ENCODE measurements at regions not wholly inside any gene's neighbourhood (a gene's known extent, or its start where the extent isn't known, plus 50 kb on each side); places are given as distances from the start of the nearest gene placed in this dataset.

DNA sequence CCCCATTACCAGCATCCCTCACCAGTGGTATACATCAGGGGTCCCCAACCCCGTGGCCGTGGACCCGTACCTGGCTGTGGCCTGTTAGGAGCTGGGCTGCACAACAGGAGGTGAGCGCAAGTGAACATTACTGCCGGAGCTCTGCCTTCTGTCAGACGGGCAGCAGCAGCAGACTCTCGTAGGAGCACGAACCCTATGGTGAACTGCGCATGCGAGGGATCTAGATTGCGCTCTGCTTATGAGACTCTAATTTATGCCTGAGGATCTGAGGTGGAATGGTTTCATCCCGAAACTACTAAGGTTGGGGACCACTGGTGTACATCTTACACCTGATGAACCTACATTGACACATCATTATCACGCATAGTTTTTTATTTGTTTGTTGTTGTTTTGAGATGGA lies 52.8 kb upstream of the DHX15 start:
- no peaks in the 10 kb centered on the region for H3K9me3 ChIP-seq
- H3K36me3 ChIP-seq (replicated peaks in 1 of 2; ENCODE audit: insufficient read depth in 1 of 2, low read depth in 2 of 2) = no peaks in the 10 kb centered on the region
- no peak overlapping the region for H3K4me3 ChIP-seq
- intact Hi-C loops (cut with DNase I) = no loop called here
- no peak for ATAC-seq
- no peak overlapping the region for H3K27ac ChIP-seq
- H3K4me1 ChIP-seq = no peaks in the 10 kb centered on the region
- no peaks in the 10 kb centered on the region for H3K27me3 ChIP-seq
- no peak for DNase-seq
- no peak for TF ChIP-seq POLR2A (IDR thresholded peaks at IDR 0.05)
- TF ChIP-seq, protein P1, sequence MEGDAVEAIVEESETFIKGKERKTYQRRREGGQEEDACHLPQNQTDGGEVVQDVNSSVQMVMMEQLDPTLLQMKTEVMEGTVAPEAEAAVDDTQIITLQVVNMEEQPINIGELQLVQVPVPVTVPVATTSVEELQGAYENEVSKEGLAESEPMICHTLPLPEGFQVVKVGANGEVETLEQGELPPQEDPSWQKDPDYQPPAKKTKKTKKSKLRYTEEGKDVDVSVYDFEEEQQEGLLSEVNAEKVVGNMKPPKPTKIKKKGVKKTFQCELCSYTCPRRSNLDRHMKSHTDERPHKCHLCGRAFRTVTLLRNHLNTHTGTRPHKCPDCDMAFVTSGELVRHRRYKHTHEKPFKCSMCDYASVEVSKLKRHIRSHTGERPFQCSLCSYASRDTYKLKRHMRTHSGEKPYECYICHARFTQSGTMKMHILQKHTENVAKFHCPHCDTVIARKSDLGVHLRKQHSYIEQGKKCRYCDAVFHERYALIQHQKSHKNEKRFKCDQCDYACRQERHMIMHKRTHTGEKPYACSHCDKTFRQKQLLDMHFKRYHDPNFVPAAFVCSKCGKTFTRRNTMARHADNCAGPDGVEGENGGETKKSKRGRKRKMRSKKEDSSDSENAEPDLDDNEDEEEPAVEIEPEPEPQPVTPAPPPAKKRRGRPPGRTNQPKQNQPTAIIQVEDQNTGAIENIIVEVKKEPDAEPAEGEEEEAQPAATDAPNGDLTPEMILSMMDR (IDR thresholded peaks at IDR 0.05) = no peak
- 87 to 89% methylated on average over 12 to 13 of the region's 13 CpGs for WGBS, 2 donors

GRCh38 chr4:24638396-24638875 lies 54.1 kb upstream of the DHX15 start:
- Histone ChIP-seq H3K27me3 (no peaks in the 10 kb centered on the region), H3K4me1 (peaks cover 3% of the 10 kb centered on the region), H3K27ac (no peak overlapping the region), H3K36me3 (replicated peaks in 1 of 2; ENCODE audit: insufficient read depth in 1 of 2, low read depth in 2 of 2) (no peaks in the 10 kb centered on the region), H3K9me3 (no peaks in the 10 kb centered on the region), H3K4me3 (no peak overlapping the region)
- intact Hi-C loops (cut with DNase I) = no loop called here
- no peak for DNase-seq
- 84 to 97% methylated on average over 1 of the region's 1 CpG for WGBS, 2 donors
- no peak for ATAC-seq
- TF ChIP-seq POLR2A (IDR thresholded peaks at IDR 0.05) = no peak
- TF ChIP-seq, protein P1 (IDR thresholded peaks at IDR 0.05) = no peak

GRCh38 chr4:24639714-24640113 lies 55.4 kb upstream of the DHX15 start:
- Histone ChIP-seq H3K9me3 (no peaks in the 10 kb centered on the region), H3K4me1 (peaks cover 3% of the 10 kb centered on the region), H3K36me3 (replicated peaks in 1 of 2; ENCODE audit: insufficient read depth in 1 of 2, low read depth in 2 of 2) (no peaks in the 10 kb centered on the region), H3K27me3 (no peaks in the 10 kb centered on the region), H3K27ac (no peak overlapping the region), H3K4me3 (no peak overlapping the region)
- no peak for TF ChIP-seq POLR2A (IDR thresholded peaks at IDR 0.05)
- TF ChIP-seq, protein P1 (IDR thresholded peaks at IDR 0.05) = no peak
- 84 to 86% methylated on average over 5 of the region's 5 CpGs for WGBS, 2 donors
- ATAC-seq (no peak), DNase-seq (no peak)
- intact Hi-C loops (cut with DNase I) = no loop called here

DNA sequence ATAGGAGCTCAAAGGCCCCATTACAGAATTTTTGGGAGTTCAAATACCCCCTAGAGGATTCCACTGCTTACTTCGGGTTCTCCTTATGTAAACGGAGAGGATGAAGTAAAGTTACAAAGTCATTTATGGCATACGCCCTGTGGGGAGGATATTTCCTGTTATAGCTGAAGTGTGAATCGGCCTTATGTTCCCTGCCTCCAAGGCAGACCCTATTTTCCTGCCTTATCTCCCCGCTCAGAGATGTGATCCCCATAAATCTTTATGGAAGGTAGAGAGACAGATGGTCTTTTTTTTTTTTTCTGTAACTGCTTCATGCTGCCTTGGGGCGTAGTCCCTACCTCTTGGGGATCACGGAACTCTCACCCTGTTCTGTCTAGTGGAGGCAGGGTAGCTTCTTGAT lies 56.0 kb upstream of the DHX15 start:
- no peaks in the 10 kb centered on the region for H3K9me3 ChIP-seq
- H3K4me1 ChIP-seq = peaks cover 3% of the 10 kb centered on the region
- ATAC-seq = no peak
- DNase-seq = no peak
- no peaks in the 10 kb centered on the region for H3K27me3 ChIP-seq
- TF ChIP-seq POLR2A (IDR thresholded peaks at IDR 0.05) = no peak
- TF ChIP-seq, protein P1 (IDR thresholded peaks at IDR 0.05) = no peak
- WGBS, 2 donors = 66 to 71% methylated on average over 7 of the region's 7 CpGs
- H3K27ac ChIP-seq = no peak overlapping the region
- H3K36me3 ChIP-seq (replicated peaks in 1 of 2; ENCODE audit: insufficient read depth in 1 of 2, low read depth in 2 of 2) = no peaks in the 10 kb centered on the region
- no peak overlapping the region for H3K4me3 ChIP-seq
- intact Hi-C loops (cut with DNase I) = no loop called here

- Histone ChIP-seq H3K27me3 (no peaks in the 10 kb centered on the region), H3K4me1 (peaks cover 14% of the 10 kb centered on the region), H3K4me3 (no peak overlapping the region), H3K9me3 (no peaks in the 10 kb centered on the region), H3K27ac (peak overlapping the region in 3 of 4 donors; percentile 51 to 73 (median 71)), H3K36me3 (replicated peaks in 1 of 2; ENCODE audit: insufficient read depth in 1 of 2, low read depth in 2 of 2) (no peaks in the 10 kb centered on the region)
- TF ChIP-seq POLR2A (IDR thresholded peaks at IDR 0.05) = no peak
- TF ChIP-seq, protein P1 (IDR thresholded peaks at IDR 0.05) = no peak
- DNase-seq (peak in 2 of 4 donors; percentile 30 to 36), ATAC-seq (peak; percentile 93)
- WGBS, 2 donors = 18 to 19% methylated on average over 3 of the region's 3 CpGs
- intact Hi-C loops (cut with DNase I) = no loop called here
Measured at GRCh38 chr4:24642981-24643547, 58.7 kb upstream of the DHX15 start.

Measured in body of pancreas (tissue), 4 donors.